WTC11 (cell line): ENCODE measurements at regions not wholly inside any gene's neighbourhood (a gene's known extent, or its start where the extent isn't known, plus 50 kb on each side); places are given as distances from the start of the nearest gene placed in this dataset.
"Not testable (repeated sequence)": the region's sequence is repeated elsewhere in the genome, so short reads cannot be mapped to it uniquely, and the experiment has no call there.

ENCODE experiments used
- CREM ChIP-seq: sonication (generic); formaldehyde crosslinking; IDR thresholded peaks from 2 replicates; pipeline ENCODE4 v1.8.1; 2022; ENCODE audit warnings: mild to moderate bottlenecking, missing genetic modification reagents, moderate library complexity
- ESRRA ChIP-seq: sonication (generic); formaldehyde crosslinking; IDR thresholded peaks from 2 replicates; pipeline ENCODE4 v1.8.1; 2022; ENCODE audit warnings: mild to moderate bottlenecking, missing genetic modification reagents, borderline replicate concordance
- FOXK1 ChIP-seq: sonication (generic); formaldehyde crosslinking; IDR thresholded peaks from 2 replicates; pipeline ENCODE4 v1.8.0; 2022; ENCODE audit warnings: mild to moderate bottlenecking, moderate library complexity, missing genetic modification reagents
- NFATC4 ChIP-seq: fragments of 250-450 bp; sonication (Bioruptor Pico); IDR thresholded peaks from 2 replicates; pipeline ENCODE4 v1.9.0; 2021; ENCODE audit warnings: mild to moderate bottlenecking
- NR1H2 ChIP-seq: sonication (generic); formaldehyde crosslinking; IDR thresholded peaks from 2 replicates; pipeline ENCODE4 v1.9.0; 2021; ENCODE audit warnings: mild to moderate bottlenecking, moderate library complexity, missing genetic modification reagents
- RELA ChIP-seq: sonication (generic); formaldehyde crosslinking; IDR thresholded peaks from 2 replicates; pipeline ENCODE4 v1.8.1; 2022; ENCODE audit warnings: missing genetic modification reagents, mild to moderate bottlenecking, borderline replicate concordance
- SMAD3 ChIP-seq: sonication (generic); formaldehyde crosslinking; IDR thresholded peaks from 2 replicates; pipeline ENCODE4 v1.8.0; 2022; ENCODE audit warnings: missing genetic modification reagents, mild to moderate bottlenecking, borderline replicate concordance
- TP53 ChIP-seq: sonication (generic); formaldehyde crosslinking; IDR thresholded peaks from 2 replicates; pipeline ENCODE4 v1.8.1; 2023; ENCODE audit warnings: mild to moderate bottlenecking, missing genetic modification reagents
- USF2 ChIP-seq: sonication (generic); formaldehyde crosslinking; IDR thresholded peaks from 2 replicates; pipeline ENCODE4 v1.8.1; 2023; ENCODE audit warnings: mild to moderate bottlenecking, missing genetic modification reagents, moderate library complexity
- TF ChIP-seq, protein P1 (sequence below): sonication (generic); formaldehyde crosslinking; conservative IDR thresholded peaks from 2 replicates; pipeline ENCODE4 v1.8.1; 2022; ENCODE audit warnings: mild to moderate bottlenecking, missing genetic modification reagents
- TF ChIP-seq, protein P2 (sequence below): fragments of 200-600 bp; IDR thresholded peaks from 2 replicates; pipeline ENCODE4 v1.8.0; 2022; ENCODE audit warnings: antibody characterized with exemption
- TF ChIP-seq, protein P3 (sequence below): sonication (generic); formaldehyde crosslinking; IDR thresholded peaks from 2 replicates; pipeline ENCODE4 v1.8.0; 2022; ENCODE audit warnings: mild to moderate bottlenecking, missing genetic modification reagents

GRCh38 chr11:15686259-15686658 lies 571.5 kb downstream of the INSC start:
- TF ChIP-seq, protein P1, sequence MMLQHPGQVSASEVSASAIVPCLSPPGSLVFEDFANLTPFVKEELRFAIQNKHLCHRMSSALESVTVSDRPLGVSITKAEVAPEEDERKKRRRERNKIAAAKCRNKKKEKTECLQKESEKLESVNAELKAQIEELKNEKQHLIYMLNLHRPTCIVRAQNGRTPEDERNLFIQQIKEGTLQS (CRISPR knock-in tag), result not testable (repeated sequence)
- TF ChIP-seq, protein P2, sequence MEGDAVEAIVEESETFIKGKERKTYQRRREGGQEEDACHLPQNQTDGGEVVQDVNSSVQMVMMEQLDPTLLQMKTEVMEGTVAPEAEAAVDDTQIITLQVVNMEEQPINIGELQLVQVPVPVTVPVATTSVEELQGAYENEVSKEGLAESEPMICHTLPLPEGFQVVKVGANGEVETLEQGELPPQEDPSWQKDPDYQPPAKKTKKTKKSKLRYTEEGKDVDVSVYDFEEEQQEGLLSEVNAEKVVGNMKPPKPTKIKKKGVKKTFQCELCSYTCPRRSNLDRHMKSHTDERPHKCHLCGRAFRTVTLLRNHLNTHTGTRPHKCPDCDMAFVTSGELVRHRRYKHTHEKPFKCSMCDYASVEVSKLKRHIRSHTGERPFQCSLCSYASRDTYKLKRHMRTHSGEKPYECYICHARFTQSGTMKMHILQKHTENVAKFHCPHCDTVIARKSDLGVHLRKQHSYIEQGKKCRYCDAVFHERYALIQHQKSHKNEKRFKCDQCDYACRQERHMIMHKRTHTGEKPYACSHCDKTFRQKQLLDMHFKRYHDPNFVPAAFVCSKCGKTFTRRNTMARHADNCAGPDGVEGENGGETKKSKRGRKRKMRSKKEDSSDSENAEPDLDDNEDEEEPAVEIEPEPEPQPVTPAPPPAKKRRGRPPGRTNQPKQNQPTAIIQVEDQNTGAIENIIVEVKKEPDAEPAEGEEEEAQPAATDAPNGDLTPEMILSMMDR, result not testable (repeated sequence)
- TF ChIP-seq TP53, USF2, SMAD3, CREM, RELA, FOXK1, NFATC4, ESRRA, NR1H2 (CRISPR knock-in tag): not testable (repeated sequence)
- TF ChIP-seq, protein P3, sequence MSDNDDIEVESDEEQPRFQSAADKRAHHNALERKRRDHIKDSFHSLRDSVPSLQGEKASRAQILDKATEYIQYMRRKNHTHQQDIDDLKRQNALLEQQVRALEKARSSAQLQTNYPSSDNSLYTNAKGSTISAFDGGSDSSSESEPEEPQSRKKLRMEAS, result not testable (repeated sequence)
